Fibroblast of lung (primary cell): ENCODE measurements at regions not wholly inside any gene's neighbourhood (a gene's known extent, or its start where the extent isn't known, plus 50 kb on each side); places are given as distances from the start of the nearest gene placed in this dataset.

Experiments
- CTCF ChIP-seq, 2 donors: IDR thresholded peaks in 1 of 2; conservative IDR thresholded peaks in 1 of 2; 1 replicate in 1 of 2; 2 replicates in 1 of 2; pipeline ENCODE4 v1.5.1; 2011 to 2012; ENCODE audit warnings: low read length in 2 of 2, control low read depth in 1 of 2, inconsistent platforms in 1 of 2, low read depth in 1 of 2, mild to moderate bottlenecking in 1 of 2
- EZH2 ChIP-seq: IDR thresholded peaks from 2 replicates; pipeline ENCODE4 v1.5.1; 2012; ENCODE audit warnings: low read length, control low read depth, mild to moderate bottlenecking; ENCODE audit errors: missing control alignments

- TF ChIP-seq CTCF (conservative IDR thresholded peaks at IDR 0.05 in 1 of 2, IDR thresholded peaks at IDR 0.05 in 1 of 2; ENCODE audit: low read depth in 1 of 2, low read length in 2 of 2) (no peak), EZH2 (no peak)
These were observed 174.8 kb upstream of the FOXD4L5 start for GRCh38 chr9:65459756-65460320.
